Heart left ventricle (tissue), 16 donors: ENCODE measurements at regions not wholly inside any gene's neighbourhood (a gene's known extent, or its start where the extent isn't known, plus 50 kb on each side); places are given as distances from the start of the nearest gene placed in this dataset.

Source experiments
- ATAC-seq, 4 donors: fragments of 200-7000 bp; cut with Tn5 transposase; one replicate each; pipeline ENCODE4 v1.9.1; 2020 to 2022; ENCODE audit warnings: moderate library complexity in 4 of 4, mild to moderate bottlenecking in 3 of 4, moderate number of reproducible peaks in 1 of 4
- DNase-seq, 5 donors: peaks; one replicate each; pipeline ENCODE4 v3.0.0-alpha.2; 2020
- H3K27ac ChIP-seq, 12 donors: fragments of 200-600 bp; sonication (generic) in 4 of 12; one replicate each; pipeline versions ENCODE4 v1.5.0 to v1.8.0; 2016 to 2022; ENCODE audit warnings: mild to moderate bottlenecking in 2 of 12
- H3K27me3 ChIP-seq, 9 donors: fragments of 200-600 bp; sonication (generic) in 2 of 9; one replicate each; pipeline versions ENCODE4 v1.5.1 to v1.8.0; 2016 to 2022; ENCODE audit warnings: mild to moderate bottlenecking in 3 of 9
- H3K36me3 ChIP-seq, 9 donors: fragments of 200-600 bp; sonication (generic) in 2 of 9; one replicate each; pipeline versions ENCODE4 v1.5.0 to v1.8.0; 2018 to 2022; ENCODE audit warnings: mild to moderate bottlenecking in 2 of 9
- H3K4me1 ChIP-seq, 12 donors: fragments of 200-600 bp; sonication (generic) in 4 of 12; one replicate each; pipeline versions ENCODE4 v1.5.0 to v1.8.0; 2016 to 2022; ENCODE audit warnings: mild to moderate bottlenecking in 3 of 12
- H3K4me3 ChIP-seq, 12 donors: fragments of 200-600 bp; sonication (generic) in 4 of 12; one replicate each; pipeline versions ENCODE4 v1.5.0 to v1.8.0; 2017 to 2022; ENCODE audit warnings: mild to moderate bottlenecking in 9 of 12, moderate library complexity in 4 of 12
- H3K9me3 ChIP-seq, 12 donors: fragments of 200-600 bp; sonication (generic) in 4 of 12; one replicate each; pipeline versions ENCODE4 v1.5.0 to v1.8.0; 2016 to 2022; ENCODE audit warnings: mild to moderate bottlenecking in 1 of 12
- CTCF ChIP-seq, 12 donors: fragments of 200-600 bp; sonication (generic) in 4 of 12; IDR thresholded peaks; one replicate each; pipeline versions ENCODE4 v1.5.0 to v1.8.0; 2018 to 2022; ENCODE audit warnings: antibody characterized with exemption in 12 of 12, mild to moderate bottlenecking in 5 of 12
- POLR2A ChIP-seq, 2 donors: fragments of 450-650 bp; IDR thresholded peaks; one replicate each; pipeline ENCODE4 v1.6.1; 2017; ENCODE audit warnings: antibody characterized with exemption in 2 of 2, mild to moderate bottlenecking in 2 of 2, moderate library complexity in 2 of 2
- WGBS, 4 donors: extraction: QIAGEN DNeasy Blood & Tissue Kit in 2 of 4; methylation state at CpG; one replicate each; pipeline versions ENCODE4 v1.1.5 to v1.1.7; 2013 to 2018; 5-methylcytosine and 5-hydroxymethylcytosine counted together
- intact Hi-C, 10 donors: fragments of 100-400 bp; cut with DNase I; formaldehyde crosslinking; loops; one replicate each; pipeline versions ENCODE4 v1.11.1 to v1.14.2; 2022
- donor health status: ischemic (EF 13 %, LVEDD 7.1; RV severe dilation, severe dysfunction).
- donor health status: healthy with polysubstance abuse.
- donor health status: DM: no; HTN: yes; CAD: no.
- donor health status: DM: no; HTN: no; CAD: no.
- donor health status: ischemic (EF 25% LVEDD 6.9; RV normal size, moderate dysfunction).
- donor health status: ischemic (EF 25% LVEDD 5.7; RV mildly dilated, moderate dysfunction).
- donor health status: healthy.
- donor health status: DM: yes; HTN: yes; CAD: no.
- donor health status: ischemic (EF 35%, LVEDD 5.7; RV mildly dilated, moderate dysfunction).
- donor health status: nonischemic (EF 11% LVEDD 7.7; RV severe dilation, severe dysfunction).
- donor health status: DM: yes; HTN: yes; CAD: no.
- donor health status: PGD.
- donor health status: ischemic (EF 29% LVEDD 5.4; RV normal size, mild dysfunction).
- donor health status: nonischemic (EF 23%, LVEDD 6.1; RV moderate dilation, normal function).

GRCh38 chr10:33673839-33674415 is 339.5 kb upstream of the NRP1 start:
- no peaks in the 10 kb centered on the region for H3K9me3 ChIP-seq
- no peak for ATAC-seq
- DNase-seq: no peak
- TF ChIP-seq POLR2A (IDR thresholded peaks at IDR 0.05) (no peak), CTCF (IDR thresholded peaks at IDR 0.05) (no peak)
- no peak overlapping the region for H3K27ac ChIP-seq
- no peaks in the 10 kb centered on the region for H3K27me3 ChIP-seq
- peaks cover 0 to 28% (median 10%) of the 10 kb centered on the region in 12 donors for H3K4me1 ChIP-seq
- H3K4me3 ChIP-seq: no peak overlapping the region
- intact Hi-C loops: loop anchor here in 2 of 10 donors (5.0 to 10.0 kb wide), 2 partner anchors 337 to 339 kb away; partner anchors contain the start of gene NRP1 (in 1 of the 2)
- WGBS, 4 donors: 66 to 93% (median 90%) methylated on average over 3 of the region's 3 CpGs
- H3K36me3 ChIP-seq: no peaks in the 10 kb centered on the region

- DNase-seq: no peak
- intact Hi-C loops: loop anchor here in 3 of 10 donors (5.0 to 10.0 kb wide), 2 partner anchors 333 to 335 kb away; partner anchors contain the start of gene NRP1 (in 2 of the 3)
- peaks cover 0 to 6% (median 0%) of the 10 kb centered on the region in 12 donors for H3K9me3 ChIP-seq
- TF ChIP-seq CTCF (IDR thresholded peaks at IDR 0.05): no peak
- TF ChIP-seq POLR2A (IDR thresholded peaks at IDR 0.05): no peak
- H3K27me3 ChIP-seq: no peaks in the 10 kb centered on the region
- WGBS, 4 donors: 93 to 98% (median 97%) methylated on average over 5 of the region's 5 CpGs
- no peak for ATAC-seq
- H3K27ac ChIP-seq: no peak overlapping the region
- H3K4me1 ChIP-seq: peaks cover 0 to 19% (median 3%) of the 10 kb centered on the region in 12 donors
- no peaks in the 10 kb centered on the region for H3K36me3 ChIP-seq
- H3K4me3 ChIP-seq: no peak overlapping the region
Measured at GRCh38 chr10:33669904-33670303, 335.4 kb upstream of the NRP1 start.

GRCh38 chr10:33666686-33667480 is 332.4 kb upstream of the NRP1 start:
- no peak overlapping the region for H3K4me3 ChIP-seq
- H3K27me3 ChIP-seq: no peaks in the 10 kb centered on the region
- no peak overlapping the region for H3K27ac ChIP-seq
- ATAC-seq (no peak), DNase-seq (no peak)
- no peaks in the 10 kb centered on the region for H3K36me3 ChIP-seq
- H3K9me3 ChIP-seq: peaks cover 0 to 15% (median 3%) of the 10 kb centered on the region in 12 donors
- 78 to 86% (median 81%) methylated on average over 5 of the region's 5 CpGs for WGBS, 4 donors
- intact Hi-C loops: loop anchor here in 1 of 10 donors (10.0 kb wide), 1 partner anchor 332 kb away; the partner anchor contains the start of gene NRP1
- TF ChIP-seq POLR2A (IDR thresholded peaks at IDR 0.05): no peak
- TF ChIP-seq CTCF (IDR thresholded peaks at IDR 0.05): no peak
- H3K4me1 ChIP-seq: peaks cover 0 to 28% (median 8%) of the 10 kb centered on the region in 12 donors

GRCh38 chr10:33665501-33665900 is 331.0 kb upstream of the NRP1 start:
- H3K36me3 ChIP-seq: no peaks in the 10 kb centered on the region
- no peaks in the 10 kb centered on the region for H3K27me3 ChIP-seq
- H3K4me1 ChIP-seq: peaks cover 0 to 42% (median 17%) of the 10 kb centered on the region in 12 donors
- H3K9me3 ChIP-seq: peaks cover 0 to 15% (median 3%) of the 10 kb centered on the region in 12 donors
- ATAC-seq (no peak), DNase-seq (no peak)
- intact Hi-C loops: loop anchor here in 1 of 10 donors (10.0 kb wide), 1 partner anchor 331 kb away; the partner anchor contains the start of gene NRP1
- H3K27ac ChIP-seq: no peak overlapping the region
- H3K4me3 ChIP-seq: no peak overlapping the region
- no peak for TF ChIP-seq POLR2A (IDR thresholded peaks at IDR 0.05)
- no peak for TF ChIP-seq CTCF (IDR thresholded peaks at IDR 0.05)
